Skeletal muscle cell (primary cell): ENCODE measurements at regions not wholly inside any gene's neighbourhood (a gene's known extent, or its start where the extent isn't known, plus 50 kb on each side); places are given as distances from the start of the nearest gene placed in this dataset.

ENCODE experiments used
- DNase-seq: peaks from one replicate; pipeline ENCODE4 v3.0.0-alpha.2; 2010; ENCODE audit warnings: low read depth
- H3K4me3 ChIP-seq: 2 replicates; pipeline ENCODE4 v1.5.1; 2011; ENCODE audit warnings: low read depth, mild to moderate bottlenecking, control low read depth, low read length, moderate library complexity

GRCh38 chr18:2258954-2259353, 312.4 kb downstream of the METTL4 start:
- H3K4me3 ChIP-seq, result no peak overlapping the region
- no peak for DNase-seq

GRCh38 chr18:2263303-2263890, 307.9 kb downstream of the METTL4 start:
- no peak for DNase-seq
- no peak overlapping the region for H3K4me3 ChIP-seq

- no peak for DNase-seq
- no peak overlapping the region for H3K4me3 ChIP-seq
Observed at GRCh38 chr18:2274613-2275012, 296.7 kb downstream of the METTL4 start.

- DNase-seq, result no peak
- no peak overlapping the region for H3K4me3 ChIP-seq
Observed at GRCh38 chr18:2281086-2281485, 290.2 kb downstream of the METTL4 start.

- H3K4me3 ChIP-seq, result no peak overlapping the region
- DNase-seq, result no peak
Observed at GRCh38 chr18:2281523-2282199, 289.6 kb downstream of the METTL4 start.

- no peak for DNase-seq
- H3K4me3 ChIP-seq, result no peak overlapping the region
Observed at GRCh38 chr18:2293109-2293839, 278.0 kb downstream of the METTL4 start.

- H3K4me3 ChIP-seq, result no peak overlapping the region
- DNase-seq, result no peak
Observed at GRCh38 chr18:2301316-2301715, 270.0 kb downstream of the METTL4 start.

- DNase-seq, result no peak
- no peak overlapping the region for H3K4me3 ChIP-seq
Observed at GRCh38 chr18:2302012-2302411, 269.3 kb downstream of the METTL4 start.

GRCh38 chr18:2302628-2303516, 268.4 kb downstream of the METTL4 start:
- no peak overlapping the region for H3K4me3 ChIP-seq
- DNase-seq, result peak; percentile 9

GRCh38 chr18:2303517-2304238, 267.6 kb downstream of the METTL4 start:
- H3K4me3 ChIP-seq, result no peak overlapping the region
- DNase-seq, result peak; percentile 9

- no peak for DNase-seq
- H3K4me3 ChIP-seq, result no peak overlapping the region
Observed at GRCh38 chr18:2304378-2305175, 266.7 kb downstream of the METTL4 start.

GRCh38 chr18:2306606-2307005, 264.7 kb downstream of the METTL4 start:
- no peak overlapping the region for H3K4me3 ChIP-seq
- no peak for DNase-seq

GRCh38 chr18:2310886-2311285, 260.4 kb downstream of the METTL4 start:
- DNase-seq, result no peak
- H3K4me3 ChIP-seq, result no peak overlapping the region

- no peak for DNase-seq
- no peak overlapping the region for H3K4me3 ChIP-seq
Observed at GRCh38 chr18:2312440-2312839, 258.9 kb downstream of the METTL4 start.

- no peak overlapping the region for H3K4me3 ChIP-seq
- no peak for DNase-seq
Observed at GRCh38 chr18:2313332-2313731, 258.0 kb downstream of the METTL4 start.

GRCh38 chr18:2316082-2316750, 255.1 kb downstream of the METTL4 start:
- DNase-seq, result no peak
- no peak overlapping the region for H3K4me3 ChIP-seq

GRCh38 chr18:2316751-2317696, 254.3 kb downstream of the METTL4 start:
- no peak overlapping the region for H3K4me3 ChIP-seq
- DNase-seq, result no peak
